ENCODE measurements at regions not wholly inside any gene's neighbourhood (a gene's known extent, or its start where the extent isn't known, plus 50 kb on each side); places are given as distances from the start of the nearest gene placed in this dataset.

- peaks cover 0 to 6% (median 0%) of the 10 kb centered on the region in 5 donors for H3K27me3 Mint-ChIP-seq
- no peaks in the 10 kb centered on the region for H3K36me3 ChIP-seq (ENCODE audit: control insufficient read depth in 2 of 3, insufficient read depth in 3 of 3, low read length in 3 of 3)
- H3K9me3 ChIP-seq (ENCODE audit: control insufficient read depth in 2 of 3, low read length in 3 of 3) = no peaks in the 10 kb centered on the region
- intact Hi-C loops (cut with micrococcal nuclease) = no loop called here
- H3K36me3 Mint-ChIP-seq = no peaks in the 10 kb centered on the region
- no peak overlapping the region for H3K27ac Mint-ChIP-seq
- DNase-seq = no peak
- ChIA-PET CTCF (no interaction called here), POLR2A (no interaction called here)
- peaks cover 0 to 2% (median 0%) of the 10 kb centered on the region in 11 donors for H3K9me3 Mint-ChIP-seq
- H3K4me3 ChIP-seq (ENCODE audit: low read length) = no peak overlapping the region
- H3K4me3 Mint-ChIP-seq = no peak overlapping the region
- H3K27me3 ChIP-seq (ENCODE audit: control insufficient read depth in 2 of 2, insufficient read depth in 2 of 2, low read length in 2 of 2) = no peaks in the 10 kb centered on the region
- ATAC-seq = no peak
- no peaks in the 10 kb centered on the region for H3K4me1 ChIP-seq (ENCODE audit: control insufficient read depth in 2 of 2, insufficient read depth in 2 of 2, low read length in 2 of 2)
- H3K4me1 Mint-ChIP-seq = no peaks in the 10 kb centered on the region
- H3K27ac ChIP-seq (ENCODE audit: low read depth, low read length) = no peak overlapping the region
These were observed 67.3 kb downstream of the GLI2 start for GRCh38 chr2:120802867-120803484.

GRCh38 chr2:120803764-120804335, 68.2 kb downstream of the GLI2 start:
- intact Hi-C loops (cut with micrococcal nuclease) = no loop called here
- H3K27me3 ChIP-seq (ENCODE audit: control insufficient read depth in 2 of 2, insufficient read depth in 2 of 2, low read length in 2 of 2) = no peaks in the 10 kb centered on the region
- H3K4me1 ChIP-seq (ENCODE audit: control insufficient read depth in 2 of 2, insufficient read depth in 2 of 2, low read length in 2 of 2) = no peaks in the 10 kb centered on the region
- H3K27ac ChIP-seq (ENCODE audit: low read depth, low read length) = no peak overlapping the region
- Mint-ChIP-seq H3K4me3 (no peak overlapping the region), H3K27me3 (peaks cover 0 to 6% (median 0%) of the 10 kb centered on the region in 5 donors), H3K27ac (no peak overlapping the region), H3K36me3 (no peaks in the 10 kb centered on the region), H3K4me1 (no peaks in the 10 kb centered on the region), H3K9me3 (peaks cover 0 to 2% (median 0%) of the 10 kb centered on the region in 11 donors)
- no peak overlapping the region for H3K4me3 ChIP-seq (ENCODE audit: low read length)
- ChIA-PET POLR2A (no interaction called here), CTCF (no interaction called here)
- H3K36me3 ChIP-seq (ENCODE audit: control insufficient read depth in 2 of 3, insufficient read depth in 3 of 3, low read length in 3 of 3) = no peaks in the 10 kb centered on the region
- no peak for DNase-seq
- no peaks in the 10 kb centered on the region for H3K9me3 ChIP-seq (ENCODE audit: control insufficient read depth in 2 of 3, low read length in 3 of 3)
- ATAC-seq = no peak

- Mint-ChIP-seq H3K4me1 (no peaks in the 10 kb centered on the region), H3K27me3 (peaks cover 0 to 8% (median 6%) of the 10 kb centered on the region in 5 donors), H3K36me3 (no peaks in the 10 kb centered on the region), H3K9me3 (peaks cover 0 to 3% (median 0%) of the 10 kb centered on the region in 11 donors), H3K27ac (no peak overlapping the region), H3K4me3 (no peak overlapping the region)
- Histone ChIP-seq H3K27me3 (ENCODE audit: control insufficient read depth in 2 of 2, insufficient read depth in 2 of 2, low read length in 2 of 2) (no peaks in the 10 kb centered on the region), H3K4me1 (ENCODE audit: control insufficient read depth in 2 of 2, insufficient read depth in 2 of 2, low read length in 2 of 2) (no peaks in the 10 kb centered on the region), H3K9me3 (ENCODE audit: control insufficient read depth in 2 of 3, low read length in 3 of 3) (no peaks in the 10 kb centered on the region), H3K36me3 (ENCODE audit: control insufficient read depth in 2 of 3, insufficient read depth in 3 of 3, low read length in 3 of 3) (no peaks in the 10 kb centered on the region), H3K27ac (ENCODE audit: low read depth, low read length) (no peak overlapping the region), H3K4me3 (ENCODE audit: low read length) (no peak overlapping the region)
- intact Hi-C loops (cut with micrococcal nuclease) = no loop called here
- POLR2A ChIA-PET = no interaction called here
- CTCF ChIA-PET = no interaction called here
- ATAC-seq (no peak), DNase-seq (no peak)
These were observed 68.8 kb downstream of the GLI2 start for GRCh38 chr2:120804459-120804858.

GRCh38 chr2:120805011-120805410, 69.3 kb downstream of the GLI2 start:
- no peaks in the 10 kb centered on the region for H3K36me3 Mint-ChIP-seq
- peaks cover 0 to 8% (median 6%) of the 10 kb centered on the region in 5 donors for H3K27me3 Mint-ChIP-seq
- Histone ChIP-seq H3K4me3 (ENCODE audit: low read length) (no peak overlapping the region), H3K9me3 (ENCODE audit: control insufficient read depth in 2 of 3, low read length in 3 of 3) (no peaks in the 10 kb centered on the region), H3K27ac (ENCODE audit: low read depth, low read length) (no peak overlapping the region), H3K36me3 (ENCODE audit: control insufficient read depth in 2 of 3, insufficient read depth in 3 of 3, low read length in 3 of 3) (no peaks in the 10 kb centered on the region), H3K27me3 (ENCODE audit: control insufficient read depth in 2 of 2, insufficient read depth in 2 of 2, low read length in 2 of 2) (no peaks in the 10 kb centered on the region), H3K4me1 (ENCODE audit: control insufficient read depth in 2 of 2, insufficient read depth in 2 of 2, low read length in 2 of 2) (no peaks in the 10 kb centered on the region)
- ChIA-PET POLR2A (no interaction called here), CTCF (no interaction called here)
- no peaks in the 10 kb centered on the region for H3K4me1 Mint-ChIP-seq
- ATAC-seq (no peak), DNase-seq (no peak)
- H3K4me3 Mint-ChIP-seq = no peak overlapping the region
- intact Hi-C loops (cut with micrococcal nuclease) = no loop called here
- peaks cover 0 to 2% (median 0%) of the 10 kb centered on the region in 11 donors for H3K9me3 Mint-ChIP-seq
- H3K27ac Mint-ChIP-seq = no peak overlapping the region

GRCh38 chr2:120805602-120806001, 69.9 kb downstream of the GLI2 start:
- ATAC-seq (no peak), DNase-seq (no peak)
- H3K4me3 ChIP-seq (ENCODE audit: low read length) = no peak overlapping the region
- ChIA-PET POLR2A (no interaction called here), CTCF (no interaction called here)
- no peaks in the 10 kb centered on the region for H3K36me3 Mint-ChIP-seq
- no peaks in the 10 kb centered on the region for H3K36me3 ChIP-seq (ENCODE audit: control insufficient read depth in 2 of 3, insufficient read depth in 3 of 3, low read length in 3 of 3)
- H3K4me1 ChIP-seq (ENCODE audit: control insufficient read depth in 2 of 2, insufficient read depth in 2 of 2, low read length in 2 of 2) = no peaks in the 10 kb centered on the region
- H3K9me3 ChIP-seq (ENCODE audit: control insufficient read depth in 2 of 3, low read length in 3 of 3) = no peaks in the 10 kb centered on the region
- no peaks in the 10 kb centered on the region for H3K4me1 Mint-ChIP-seq
- peaks cover 0 to 14% (median 6%) of the 10 kb centered on the region in 5 donors for H3K27me3 Mint-ChIP-seq
- no peaks in the 10 kb centered on the region for H3K27me3 ChIP-seq (ENCODE audit: control insufficient read depth in 2 of 2, insufficient read depth in 2 of 2, low read length in 2 of 2)
- H3K27ac Mint-ChIP-seq = no peak overlapping the region
- peaks cover 0 to 2% (median 0%) of the 10 kb centered on the region in 11 donors for H3K9me3 Mint-ChIP-seq
- H3K27ac ChIP-seq (ENCODE audit: low read depth, low read length) = no peak overlapping the region
- intact Hi-C loops (cut with micrococcal nuclease) = no loop called here
- no peak overlapping the region for H3K4me3 Mint-ChIP-seq

- no peaks in the 10 kb centered on the region for H3K36me3 ChIP-seq (ENCODE audit: control insufficient read depth in 2 of 3, insufficient read depth in 3 of 3, low read length in 3 of 3)
- no peak for DNase-seq
- H3K36me3 Mint-ChIP-seq = no peaks in the 10 kb centered on the region
- H3K4me1 Mint-ChIP-seq = no peaks in the 10 kb centered on the region
- H3K27ac ChIP-seq (ENCODE audit: low read depth, low read length) = no peak overlapping the region
- POLR2A ChIA-PET = no interaction called here
- CTCF ChIA-PET = no interaction called here
- H3K27me3 ChIP-seq (ENCODE audit: control insufficient read depth in 2 of 2, insufficient read depth in 2 of 2, low read length in 2 of 2) = no peaks in the 10 kb centered on the region
- H3K4me3 Mint-ChIP-seq = no peak overlapping the region
- H3K27ac Mint-ChIP-seq = no peak overlapping the region
- intact Hi-C loops (cut with micrococcal nuclease) = no loop called here
- no peaks in the 10 kb centered on the region for H3K4me1 ChIP-seq (ENCODE audit: control insufficient read depth in 2 of 2, insufficient read depth in 2 of 2, low read length in 2 of 2)
- H3K9me3 Mint-ChIP-seq = peaks cover 0 to 2% (median 0%) of the 10 kb centered on the region in 11 donors
- H3K4me3 ChIP-seq (ENCODE audit: low read length) = no peak overlapping the region
- no peaks in the 10 kb centered on the region for H3K9me3 ChIP-seq (ENCODE audit: control insufficient read depth in 2 of 3, low read length in 3 of 3)
- ATAC-seq = no peak
- H3K27me3 Mint-ChIP-seq = peaks cover 0 to 31% (median 8%) of the 10 kb centered on the region in 5 donors
These were observed 72.1 kb downstream of the GLI2 start for GRCh38 chr2:120807751-120808150.

- Mint-ChIP-seq H3K4me1 (peaks cover 0 to 2% (median 0%) of the 10 kb centered on the region in 7 donors), H3K27ac (no peak overlapping the region), H3K36me3 (no peaks in the 10 kb centered on the region), H3K27me3 (peaks cover 0 to 39% (median 8%) of the 10 kb centered on the region in 5 donors), H3K4me3 (no peak overlapping the region), H3K9me3 (peaks cover 0 to 2% (median 0%) of the 10 kb centered on the region in 11 donors)
- no peaks in the 10 kb centered on the region for H3K4me1 ChIP-seq (ENCODE audit: control insufficient read depth in 2 of 2, insufficient read depth in 2 of 2, low read length in 2 of 2)
- H3K9me3 ChIP-seq (ENCODE audit: control insufficient read depth in 2 of 3, low read length in 3 of 3) = no peaks in the 10 kb centered on the region
- no peak for DNase-seq
- no peak for ATAC-seq
- intact Hi-C loops (cut with micrococcal nuclease) = no loop called here
- no peaks in the 10 kb centered on the region for H3K36me3 ChIP-seq (ENCODE audit: control insufficient read depth in 2 of 3, insufficient read depth in 3 of 3, low read length in 3 of 3)
- ChIA-PET CTCF (no interaction called here), POLR2A (no interaction called here)
- H3K27ac ChIP-seq (ENCODE audit: low read depth, low read length) = no peak overlapping the region
- H3K4me3 ChIP-seq (ENCODE audit: low read length) = no peak overlapping the region
- H3K27me3 ChIP-seq (ENCODE audit: control insufficient read depth in 2 of 2, insufficient read depth in 2 of 2, low read length in 2 of 2) = no peaks in the 10 kb centered on the region
These were observed 73.5 kb downstream of the GLI2 start for GRCh38 chr2:120809151-120809550.

Measured in naive thymus-derived CD4-positive, alpha-beta T cell (primary cell).